Stimulated activated naive CD8-positive, alpha-beta T cell treated with anti-CD3 and anti-CD28 coated beads, Interleukin-15, Interleukin-2, amounts not matched to agents 100 ng/mL and 50 ng/mL, for 24 hours (primary cell): ENCODE measurements at regions not wholly inside any gene's neighbourhood (a gene's known extent, or its start where the extent isn't known, plus 50 kb on each side); places are given as distances from the start of the nearest gene placed in this dataset.

Experiments used
- H3K27ac Mint-ChIP-seq: one replicate; pipeline ENCODE4 v1.8.0; 2021; ENCODE audit warnings: mild to moderate bottlenecking, mixed read lengths
- H3K27me3 Mint-ChIP-seq: one replicate; pipeline ENCODE4 v1.8.0; 2021; ENCODE audit warnings: mixed read lengths
- H3K36me3 Mint-ChIP-seq: one replicate; pipeline ENCODE4 v1.8.0; 2021; ENCODE audit warnings: low read depth, mixed read lengths
- H3K4me1 Mint-ChIP-seq: one replicate; pipeline ENCODE4 v1.8.0; 2021; ENCODE audit warnings: low read depth, mixed read lengths
- H3K4me3 Mint-ChIP-seq: one replicate; pipeline ENCODE4 v1.8.0; 2021; ENCODE audit warnings: mild to moderate bottlenecking, mixed read lengths
- H3K9me3 Mint-ChIP-seq: one replicate; pipeline ENCODE4 v1.8.0; 2021; ENCODE audit warnings: mixed read lengths

DNA sequence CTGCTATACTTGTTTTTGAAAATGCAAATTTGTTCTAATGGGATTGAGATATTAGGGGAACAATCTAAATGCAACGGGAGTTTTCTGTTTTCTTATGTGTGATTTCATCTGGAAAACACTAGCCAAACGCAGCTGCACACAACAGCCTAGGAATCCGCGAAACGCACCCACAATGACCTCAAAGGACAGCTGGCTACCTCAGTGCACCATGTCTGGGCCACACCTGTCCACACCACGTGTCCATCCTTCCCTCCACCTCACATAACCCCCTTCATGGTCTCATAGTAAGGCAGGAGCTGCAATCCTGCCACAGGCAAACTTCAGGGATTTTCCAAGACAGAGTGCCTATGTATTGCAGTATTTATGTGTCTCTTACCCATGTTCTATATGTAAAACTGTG lies 382.5 kb upstream of the PRKCQ start:
- H3K36me3 Mint-ChIP-seq: no peaks in the 10 kb centered on the region
- no peak overlapping the region for H3K4me3 Mint-ChIP-seq
- no peaks in the 10 kb centered on the region for H3K27me3 Mint-ChIP-seq
- H3K4me1 Mint-ChIP-seq: peaks cover 17% of the 10 kb centered on the region
- H3K9me3 Mint-ChIP-seq: no peaks in the 10 kb centered on the region
- no peak overlapping the region for H3K27ac Mint-ChIP-seq

DNA sequence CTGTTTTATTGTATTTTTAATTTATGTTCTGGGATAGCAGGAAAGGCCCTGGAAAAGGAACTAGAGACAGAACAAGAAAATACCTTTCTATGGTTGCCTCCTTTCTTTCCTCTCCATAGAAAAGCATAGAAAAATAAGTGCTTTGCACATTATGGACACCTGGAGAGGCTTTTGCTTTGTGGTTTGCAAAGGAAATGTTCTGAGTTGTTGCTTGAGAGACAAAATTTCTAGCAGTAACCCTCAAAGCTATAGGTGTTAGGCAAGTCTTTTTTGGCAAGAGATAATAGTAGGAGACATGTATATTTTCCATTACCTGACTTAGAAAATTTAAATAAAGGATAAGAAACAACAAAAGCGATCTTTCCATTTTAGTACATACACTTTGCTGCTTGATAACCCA lies 378.6 kb upstream of the PRKCQ start:
- Mint-ChIP-seq H3K27ac (no peak overlapping the region), H3K27me3 (no peaks in the 10 kb centered on the region), H3K36me3 (no peaks in the 10 kb centered on the region), H3K4me3 (no peak overlapping the region), H3K9me3 (no peaks in the 10 kb centered on the region), H3K4me1 (peaks cover 17% of the 10 kb centered on the region)

- peaks cover 17% of the 10 kb centered on the region for H3K4me1 Mint-ChIP-seq
- H3K4me3 Mint-ChIP-seq: no peak overlapping the region
- no peak overlapping the region for H3K27ac Mint-ChIP-seq
- H3K27me3 Mint-ChIP-seq: no peaks in the 10 kb centered on the region
- H3K36me3 Mint-ChIP-seq: no peaks in the 10 kb centered on the region
- H3K9me3 Mint-ChIP-seq: no peaks in the 10 kb centered on the region
Observed at GRCh38 chr10:6958254-6958653, 378.2 kb upstream of the PRKCQ start.

DNA sequence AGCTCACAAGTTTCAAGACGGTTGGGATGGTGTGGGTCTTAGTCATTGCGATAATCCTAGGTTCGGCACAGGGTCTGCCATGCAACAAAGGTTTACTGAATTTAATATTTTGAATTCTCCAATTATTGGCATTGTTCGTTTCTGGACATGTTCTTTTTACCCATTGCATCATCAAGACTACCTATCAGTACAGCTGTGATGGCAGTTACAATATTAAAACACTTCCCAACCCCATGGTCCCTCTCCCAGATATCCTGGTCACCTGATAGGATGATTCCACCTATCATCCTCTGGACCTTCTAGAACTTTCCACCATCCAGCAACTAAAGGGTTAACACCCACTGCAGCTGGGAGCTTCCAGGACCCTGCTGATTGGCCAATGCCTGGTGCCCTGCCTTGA lies 377.8 kb upstream of the PRKCQ start:
- H3K4me3 Mint-ChIP-seq: no peak overlapping the region
- H3K36me3 Mint-ChIP-seq: no peaks in the 10 kb centered on the region
- peaks cover 14% of the 10 kb centered on the region for H3K4me1 Mint-ChIP-seq
- no peaks in the 10 kb centered on the region for H3K9me3 Mint-ChIP-seq
- no peak overlapping the region for H3K27ac Mint-ChIP-seq
- no peaks in the 10 kb centered on the region for H3K27me3 Mint-ChIP-seq

GRCh38 chr10:6956562-6956961 lies 376.5 kb upstream of the PRKCQ start:
- Mint-ChIP-seq H3K9me3 (no peaks in the 10 kb centered on the region), H3K4me1 (peaks cover 13% of the 10 kb centered on the region), H3K27ac (no peak overlapping the region), H3K4me3 (no peak overlapping the region), H3K27me3 (no peaks in the 10 kb centered on the region), H3K36me3 (no peaks in the 10 kb centered on the region)

GRCh38 chr10:6953271-6953801 lies 373.3 kb upstream of the PRKCQ start:
- Mint-ChIP-seq H3K27ac (no peak overlapping the region), H3K4me1 (peaks cover 9% of the 10 kb centered on the region), H3K4me3 (no peak overlapping the region), H3K27me3 (no peaks in the 10 kb centered on the region), H3K36me3 (no peaks in the 10 kb centered on the region), H3K9me3 (no peaks in the 10 kb centered on the region)

DNA sequence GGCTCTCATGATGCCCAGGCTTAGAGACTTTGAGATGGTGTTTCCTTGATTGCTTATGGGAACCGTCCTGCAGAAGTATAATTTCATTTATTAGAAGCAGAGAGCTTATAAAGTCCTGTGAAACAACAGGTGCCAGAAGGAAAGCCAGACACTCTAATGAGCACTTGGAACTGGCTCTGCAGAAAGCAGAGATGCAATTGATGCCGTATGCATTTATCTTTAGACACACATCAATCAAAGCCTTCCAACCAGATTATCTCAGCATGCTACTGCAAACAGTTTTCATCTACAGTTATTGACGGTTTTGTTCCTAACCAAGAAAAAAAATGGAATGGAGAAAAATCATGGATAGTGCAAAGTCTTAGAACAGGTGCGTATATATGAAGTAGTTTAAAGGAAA lies 371.7 kb upstream of the PRKCQ start:
- Mint-ChIP-seq H3K36me3 (no peaks in the 10 kb centered on the region), H3K27me3 (no peaks in the 10 kb centered on the region), H3K4me1 (peaks cover 6% of the 10 kb centered on the region), H3K9me3 (no peaks in the 10 kb centered on the region), H3K4me3 (no peak overlapping the region), H3K27ac (no peak overlapping the region)

DNA sequence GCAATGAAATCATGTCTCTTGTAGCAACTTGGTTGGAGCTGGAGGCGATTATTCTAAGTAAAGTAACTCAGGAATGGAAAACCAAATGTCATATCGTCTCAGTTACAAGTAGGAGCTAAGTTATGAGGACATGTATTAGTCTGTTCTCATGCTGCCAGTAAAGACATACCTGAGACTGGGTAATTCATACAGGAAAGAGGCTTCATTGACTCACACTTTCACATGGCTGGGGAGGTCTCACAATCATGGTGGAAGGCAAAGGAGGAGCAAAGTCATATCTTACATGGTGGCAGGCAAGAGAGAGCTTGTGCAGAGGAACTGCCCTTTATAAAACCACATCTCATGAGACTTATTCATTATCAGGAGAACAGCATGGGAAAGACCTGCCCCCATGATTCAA lies 370.1 kb upstream of the PRKCQ start:
- H3K27ac Mint-ChIP-seq: no peak overlapping the region
- H3K4me3 Mint-ChIP-seq: no peak overlapping the region
- H3K36me3 Mint-ChIP-seq: no peaks in the 10 kb centered on the region
- H3K9me3 Mint-ChIP-seq: no peaks in the 10 kb centered on the region
- H3K27me3 Mint-ChIP-seq: no peaks in the 10 kb centered on the region
- peaks cover 6% of the 10 kb centered on the region for H3K4me1 Mint-ChIP-seq

DNA sequence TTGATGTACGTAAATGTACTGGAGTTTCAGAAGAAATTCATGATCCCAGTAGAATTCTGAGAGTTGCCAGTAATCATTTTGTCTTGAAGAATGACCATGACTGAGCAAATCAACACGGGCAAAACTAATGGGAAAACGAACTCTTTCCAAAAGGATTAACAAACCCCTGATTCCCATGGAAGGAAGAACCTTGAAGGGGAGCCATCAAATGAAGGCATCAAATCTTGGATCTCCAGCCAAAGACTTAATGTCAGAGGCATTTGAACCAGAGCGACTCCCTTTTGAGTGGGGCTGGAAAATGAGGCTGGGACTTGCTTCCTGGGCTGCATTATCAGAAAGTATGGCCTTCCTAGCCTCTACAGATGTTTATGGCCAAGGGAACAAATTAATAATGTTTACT lies 364.4 kb upstream of the PRKCQ start:
- Mint-ChIP-seq H3K27ac (no peak overlapping the region), H3K9me3 (no peaks in the 10 kb centered on the region), H3K4me1 (no peaks in the 10 kb centered on the region), H3K4me3 (no peak overlapping the region), H3K36me3 (no peaks in the 10 kb centered on the region), H3K27me3 (peaks cover 3% of the 10 kb centered on the region)

GRCh38 chr10:6938384-6938783 lies 358.3 kb upstream of the PRKCQ start:
- H3K27ac Mint-ChIP-seq: no peak overlapping the region
- H3K4me3 Mint-ChIP-seq: no peak overlapping the region
- peaks cover 3% of the 10 kb centered on the region for H3K27me3 Mint-ChIP-seq
- no peaks in the 10 kb centered on the region for H3K4me1 Mint-ChIP-seq
- no peaks in the 10 kb centered on the region for H3K9me3 Mint-ChIP-seq
- H3K36me3 Mint-ChIP-seq: no peaks in the 10 kb centered on the region

DNA sequence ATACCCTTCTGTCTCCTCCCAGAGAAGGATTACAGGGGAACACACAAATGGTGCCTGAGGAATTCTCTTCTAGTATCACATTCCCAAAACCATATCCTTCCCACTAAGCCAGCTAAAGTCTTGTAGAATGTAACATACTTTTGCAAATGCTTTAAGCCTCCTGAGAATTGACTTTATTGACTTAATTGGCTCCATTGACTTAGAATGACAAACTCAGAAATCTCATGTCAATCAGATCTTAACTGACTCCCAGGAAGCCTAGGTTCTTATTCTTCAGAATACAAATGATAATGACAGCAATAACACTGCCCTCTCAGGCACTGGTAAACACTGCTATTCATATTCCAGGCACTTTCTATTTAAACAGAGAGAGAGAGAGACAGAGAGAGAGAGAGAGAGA lies 356.9 kb upstream of the PRKCQ start:
- H3K9me3 Mint-ChIP-seq: no peaks in the 10 kb centered on the region
- H3K4me1 Mint-ChIP-seq: no peaks in the 10 kb centered on the region
- peaks cover 3% of the 10 kb centered on the region for H3K27me3 Mint-ChIP-seq
- no peaks in the 10 kb centered on the region for H3K36me3 Mint-ChIP-seq
- no peak overlapping the region for H3K27ac Mint-ChIP-seq
- no peak overlapping the region for H3K4me3 Mint-ChIP-seq

DNA sequence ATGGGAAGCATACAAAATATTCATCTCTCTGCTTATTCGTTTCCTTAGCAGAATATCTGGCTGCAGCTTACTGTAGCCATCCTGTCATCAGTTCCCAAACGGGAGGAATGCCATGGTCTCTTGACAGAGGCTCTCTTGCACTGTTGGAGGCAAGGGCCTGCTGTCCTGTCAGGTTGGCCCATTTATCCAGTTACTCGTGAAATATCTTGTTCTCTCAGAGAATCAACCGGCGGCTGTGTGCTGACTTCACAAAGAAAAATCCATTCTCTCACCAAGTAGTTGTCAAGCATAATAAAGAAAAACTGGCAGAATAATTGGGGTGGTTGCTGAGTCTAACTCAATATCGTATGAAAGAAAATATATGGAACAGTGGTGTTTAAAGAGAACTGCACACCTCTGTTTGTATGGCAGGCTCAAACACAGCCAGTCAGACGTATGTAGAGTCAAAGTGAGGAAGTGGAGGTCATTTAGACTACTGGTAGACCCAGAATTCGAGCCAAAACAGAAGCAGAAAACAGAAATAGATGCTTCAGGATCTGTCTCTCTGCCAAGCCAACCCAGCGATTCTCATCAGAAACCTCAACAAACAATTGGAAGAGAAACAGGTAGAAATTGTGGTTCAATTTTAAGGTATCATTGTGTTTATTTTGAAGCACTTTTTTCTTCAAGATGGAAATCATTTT lies 349.2 kb upstream of the PRKCQ start:
- no peaks in the 10 kb centered on the region for H3K27me3 Mint-ChIP-seq
- no peak overlapping the region for H3K4me3 Mint-ChIP-seq
- peaks cover 4% of the 10 kb centered on the region for H3K9me3 Mint-ChIP-seq
- H3K4me1 Mint-ChIP-seq: peaks cover 56% of the 10 kb centered on the region
- H3K27ac Mint-ChIP-seq: peak overlapping the region; percentile 99
- H3K36me3 Mint-ChIP-seq: peaks cover 3% of the 10 kb centered on the region

DNA sequence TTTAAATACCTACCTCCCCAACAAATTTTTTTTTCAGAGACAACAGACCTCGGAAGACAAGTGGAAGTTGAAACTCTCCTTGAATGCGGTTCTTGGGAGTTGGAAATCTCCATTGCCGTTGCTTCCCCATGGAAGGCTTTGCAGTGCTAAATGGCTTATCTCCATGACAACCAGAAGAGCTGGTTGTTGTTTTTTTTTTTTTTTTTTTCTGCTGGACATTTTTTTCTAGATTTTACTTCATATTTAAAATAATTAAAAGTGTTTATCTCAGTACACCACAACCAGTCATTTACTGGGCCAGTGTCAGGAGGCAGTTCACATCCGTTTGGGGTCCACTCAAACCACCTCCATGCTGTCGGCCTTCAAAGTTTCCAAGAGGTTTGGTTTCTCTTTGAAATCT lies 348.5 kb upstream of the PRKCQ start:
- peak overlapping the region; percentile 99 for H3K27ac Mint-ChIP-seq
- peaks cover 3% of the 10 kb centered on the region for H3K36me3 Mint-ChIP-seq
- peaks cover 61% of the 10 kb centered on the region for H3K4me1 Mint-ChIP-seq
- peak overlapping the region; percentile 79 for H3K4me3 Mint-ChIP-seq
- peaks cover 4% of the 10 kb centered on the region for H3K9me3 Mint-ChIP-seq
- no peaks in the 10 kb centered on the region for H3K27me3 Mint-ChIP-seq

DNA sequence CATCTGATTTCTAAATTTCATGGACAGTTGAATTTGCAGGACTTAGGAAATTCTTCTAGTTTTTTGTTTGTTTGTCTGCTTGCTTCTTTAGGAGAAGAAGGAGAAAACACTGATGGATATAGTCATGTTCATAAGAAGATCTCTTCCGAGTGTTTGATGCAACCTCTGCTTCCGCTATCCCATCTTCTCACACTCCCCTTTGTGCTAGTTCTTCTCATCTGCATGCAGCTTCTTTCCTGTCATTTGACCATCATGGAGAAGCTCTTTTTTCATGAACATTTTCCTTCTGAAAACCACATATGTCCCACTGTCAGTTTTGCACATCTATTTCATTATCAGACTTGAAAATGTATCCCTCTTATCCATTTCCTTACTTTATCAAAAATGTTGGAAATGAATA lies 346.9 kb upstream of the PRKCQ start:
- peaks cover 61% of the 10 kb centered on the region for H3K4me1 Mint-ChIP-seq
- peaks cover 3% of the 10 kb centered on the region for H3K36me3 Mint-ChIP-seq
- H3K4me3 Mint-ChIP-seq: peak overlapping the region; percentile 83
- peaks cover 4% of the 10 kb centered on the region for H3K9me3 Mint-ChIP-seq
- peak overlapping the region; percentile 99 for H3K27ac Mint-ChIP-seq
- no peaks in the 10 kb centered on the region for H3K27me3 Mint-ChIP-seq

GRCh38 chr10:6925146-6925545 lies 345.1 kb upstream of the PRKCQ start:
- H3K9me3 Mint-ChIP-seq: peaks cover 4% of the 10 kb centered on the region
- peak overlapping the region; percentile 83 for H3K4me3 Mint-ChIP-seq
- peaks cover 67% of the 10 kb centered on the region for H3K4me1 Mint-ChIP-seq
- H3K27me3 Mint-ChIP-seq: no peaks in the 10 kb centered on the region
- H3K36me3 Mint-ChIP-seq: peaks cover 3% of the 10 kb centered on the region
- peak overlapping the region; percentile 99 for H3K27ac Mint-ChIP-seq

GRCh38 chr10:6924166-6924565 lies 344.1 kb upstream of the PRKCQ start:
- Mint-ChIP-seq H3K4me3 (no peak overlapping the region), H3K36me3 (peaks cover 3% of the 10 kb centered on the region), H3K9me3 (no peaks in the 10 kb centered on the region), H3K4me1 (peaks cover 64% of the 10 kb centered on the region), H3K27ac (peak overlapping the region; percentile 13), H3K27me3 (no peaks in the 10 kb centered on the region)
